NCI-H526 (cell line): ENCODE measurements at regions not wholly inside any gene's neighbourhood (a gene's known extent, or its start where the extent isn't known, plus 50 kb on each side); places are given as distances from the start of the nearest gene placed in this dataset.
"Not testable (repeated sequence)": the region's sequence is repeated elsewhere in the genome, so short reads cannot be mapped to it uniquely, and the experiment has no call there.

ENCODE experiments used
- DNase-seq, 2 experiments: peaks; one replicate each; lab custom pipeline; 2025; lab: John Stamatoyannopoulos, UW

GRCh38 chr15:20089541-20089940 lies 452.1 kb downstream of the GOLGA6L6 start:
- not testable (repeated sequence) for DNase-seq

- not testable (repeated sequence) for DNase-seq
These were observed 457.6 kb downstream of the GOLGA6L6 start for GRCh38 chr15:20084026-20084425.

GRCh38 chr15:20074082-20074481 lies 467.5 kb downstream of the GOLGA6L6 start:
- not testable (repeated sequence) for DNase-seq

GRCh38 chr15:20069043-20069442 lies 472.6 kb downstream of the GOLGA6L6 start:
- not testable (repeated sequence) for DNase-seq

GRCh38 chr15:20066173-20066572 lies 475.4 kb downstream of the GOLGA6L6 start:
- DNase-seq, result not testable (repeated sequence)

GRCh38 chr15:20065508-20065907 lies 476.1 kb downstream of the GOLGA6L6 start:
- not testable (repeated sequence) for DNase-seq

- DNase-seq, result not testable (repeated sequence)
These were observed 478.4 kb downstream of the GOLGA6L6 start for GRCh38 chr15:20063167-20063566.

GRCh38 chr15:20060838-20061237 lies 480.8 kb downstream of the GOLGA6L6 start:
- DNase-seq, result not testable (repeated sequence)

GRCh38 chr15:20056871-20057270 lies 484.7 kb downstream of the GOLGA6L6 start:
- not testable (repeated sequence) for DNase-seq

GRCh38 chr15:20055921-20056320 lies 485.7 kb downstream of the GOLGA6L6 start:
- DNase-seq, result not testable (repeated sequence)

GRCh38 chr15:20048189-20048588 lies 493.4 kb downstream of the GOLGA6L6 start:
- not testable (repeated sequence) for DNase-seq

GRCh38 chr15:20045165-20045564 lies 496.4 kb downstream of the GOLGA6L6 start:
- DNase-seq, result not testable (repeated sequence)

GRCh38 chr15:20040691-20041090 lies 500.9 kb downstream of the GOLGA6L6 start:
- not testable (repeated sequence) for DNase-seq

- not testable (repeated sequence) for DNase-seq
These were observed 516.6 kb downstream of the GOLGA6L6 start for GRCh38 chr15:20025040-20025439.

- not testable (repeated sequence) for DNase-seq
These were observed 519.3 kb downstream of the GOLGA6L6 start for GRCh38 chr15:20022349-20022748.

- not testable (repeated sequence) for DNase-seq
These were observed 520.2 kb downstream of the GOLGA6L6 start for GRCh38 chr15:20021351-20021750.

GRCh38 chr15:20020588-20020987 lies 521.0 kb downstream of the GOLGA6L6 start:
- not testable (repeated sequence) for DNase-seq

GRCh38 chr15:20019758-20020157 lies 521.8 kb downstream of the GOLGA6L6 start:
- DNase-seq, result not testable (repeated sequence)

GRCh38 chr15:20017581-20017980 lies 524.0 kb downstream of the GOLGA6L6 start:
- DNase-seq, result not testable (repeated sequence)

- not testable (repeated sequence) for DNase-seq
These were observed 524.7 kb downstream of the GOLGA6L6 start for GRCh38 chr15:20016941-20017340.

- not testable (repeated sequence) for DNase-seq
These were observed 528.8 kb downstream of the GOLGA6L6 start for GRCh38 chr15:20012837-20013236.

- not testable (repeated sequence) for DNase-seq
These were observed 530.8 kb downstream of the GOLGA6L6 start for GRCh38 chr15:20010759-20011158.

GRCh38 chr15:20009619-20010018 lies 532.0 kb downstream of the GOLGA6L6 start:
- DNase-seq, result not testable (repeated sequence)

- DNase-seq, result not testable (repeated sequence)
These were observed 534.3 kb downstream of the GOLGA6L6 start for GRCh38 chr15:20007338-20007737.
